ENCODE measurements at regions not wholly inside any gene's neighbourhood (a gene's known extent, or its start where the extent isn't known, plus 50 kb on each side); places are given as distances from the start of the nearest gene placed in this dataset.

- no peaks in the 10 kb centered on the region for H3K79me2 ChIP-seq (ENCODE audit: insufficient read depth, low read length)
- no peaks in the 10 kb centered on the region for H4K20me1 ChIP-seq (ENCODE audit: insufficient read depth, low read length, poor library complexity, severe bottlenecking)
- H3K4me1 ChIP-seq (ENCODE audit: insufficient read depth, low read length, poor library complexity, severe bottlenecking): no peaks in the 10 kb centered on the region
- H2AFZ ChIP-seq (ENCODE audit: low read length): no peak overlapping the region
- H3K27me3 ChIP-seq (ENCODE audit: insufficient read depth, low read length, poor library complexity, severe bottlenecking): no peaks in the 10 kb centered on the region
- no peaks in the 10 kb centered on the region for H3K36me3 ChIP-seq (ENCODE audit: insufficient read depth, low read length)
- no peak overlapping the region for H3K4me3 ChIP-seq (ENCODE audit: low read length, poor library complexity, severe bottlenecking)
- H3K9ac ChIP-seq (ENCODE audit: low read depth, low read length, poor library complexity, severe bottlenecking): no peak overlapping the region
- H3K9me3 ChIP-seq (ENCODE audit: insufficient read depth, low read depth, low read length): no peaks in the 10 kb centered on the region
- TF ChIP-seq EZH2phosphoT487 (IDR thresholded peaks at IDR 0.05; ENCODE audit: borderline replicate concordance): no peak
- no peak for TF ChIP-seq CTCF (conservative IDR thresholded peaks at IDR 0.05; ENCODE audit: low read length)
- H3F3A ChIP-seq (ENCODE audit: low read depth): no peaks in the 10 kb centered on the region
- no peak overlapping the region for H3K4me2 ChIP-seq (ENCODE audit: low read depth, low read length, poor library complexity, severe bottlenecking)
- H3K9me2 ChIP-seq (replicated peaks; ENCODE audit: low read depth, low read length): no peaks in the 10 kb centered on the region
Measured at GRCh38 chr18:29218091-29218490, 1041.2 kb upstream of the CDH2 start.

- H3K79me2 ChIP-seq (ENCODE audit: insufficient read depth, low read length): no peaks in the 10 kb centered on the region
- H3F3A ChIP-seq (ENCODE audit: low read depth): no peaks in the 10 kb centered on the region
- no peaks in the 10 kb centered on the region for H3K9me2 ChIP-seq (replicated peaks; ENCODE audit: low read depth, low read length)
- H4K20me1 ChIP-seq (ENCODE audit: insufficient read depth, low read length, poor library complexity, severe bottlenecking): no peaks in the 10 kb centered on the region
- no peaks in the 10 kb centered on the region for H3K4me1 ChIP-seq (ENCODE audit: insufficient read depth, low read length, poor library complexity, severe bottlenecking)
- no peaks in the 10 kb centered on the region for H3K9me3 ChIP-seq (ENCODE audit: insufficient read depth, low read depth, low read length)
- H3K36me3 ChIP-seq (ENCODE audit: insufficient read depth, low read length): no peaks in the 10 kb centered on the region
- H3K4me3 ChIP-seq (ENCODE audit: low read length, poor library complexity, severe bottlenecking): no peak overlapping the region
- H2AFZ ChIP-seq (ENCODE audit: low read length): no peak overlapping the region
- H3K9ac ChIP-seq (ENCODE audit: low read depth, low read length, poor library complexity, severe bottlenecking): no peak overlapping the region
- H3K27me3 ChIP-seq (ENCODE audit: insufficient read depth, low read length, poor library complexity, severe bottlenecking): no peaks in the 10 kb centered on the region
- no peak overlapping the region for H3K4me2 ChIP-seq (ENCODE audit: low read depth, low read length, poor library complexity, severe bottlenecking)
- TF ChIP-seq EZH2phosphoT487 (IDR thresholded peaks at IDR 0.05; ENCODE audit: borderline replicate concordance) (no peak), CTCF (conservative IDR thresholded peaks at IDR 0.05; ENCODE audit: low read length) (no peak)
Measured at GRCh38 chr18:29217124-29217915, 1040.4 kb upstream of the CDH2 start.

- no peaks in the 10 kb centered on the region for H3F3A ChIP-seq (ENCODE audit: low read depth)
Measured at GRCh38 chr18:29198834-29199233, 1021.9 kb upstream of the CDH2 start.

More at GRCh38 chr18:29198834-29199233, 1021.9 kb upstream of the CDH2 start:
- Histone ChIP-seq H3K4me2 (ENCODE audit: low read depth, low read length, poor library complexity, severe bottlenecking) (no peak overlapping the region), H3K79me2 (ENCODE audit: insufficient read depth, low read length) (no peaks in the 10 kb centered on the region), H3K9me2 (replicated peaks; ENCODE audit: low read depth, low read length) (no peaks in the 10 kb centered on the region), H3K27me3 (ENCODE audit: insufficient read depth, low read length, poor library complexity, severe bottlenecking) (no peaks in the 10 kb centered on the region), H3K36me3 (ENCODE audit: insufficient read depth, low read length) (no peaks in the 10 kb centered on the region), H3K9me3 (ENCODE audit: insufficient read depth, low read depth, low read length) (no peaks in the 10 kb centered on the region), H3K9ac (ENCODE audit: low read depth, low read length, poor library complexity, severe bottlenecking) (no peak overlapping the region), H2AFZ (ENCODE audit: low read length) (no peak overlapping the region), H3K4me1 (ENCODE audit: insufficient read depth, low read length, poor library complexity, severe bottlenecking) (no peaks in the 10 kb centered on the region), H4K20me1 (ENCODE audit: insufficient read depth, low read length, poor library complexity, severe bottlenecking) (no peaks in the 10 kb centered on the region), H3K4me3 (ENCODE audit: low read length, poor library complexity, severe bottlenecking) (no peak overlapping the region)
- no peak for TF ChIP-seq CTCF (conservative IDR thresholded peaks at IDR 0.05; ENCODE audit: low read length)
- no peak for TF ChIP-seq EZH2phosphoT487 (IDR thresholded peaks at IDR 0.05; ENCODE audit: borderline replicate concordance)
